ENCODE measurements at regions not wholly inside any gene's neighbourhood (a gene's known extent, or its start where the extent isn't known, plus 50 kb on each side); places are given as distances from the start of the nearest gene placed in this dataset.

DNA sequence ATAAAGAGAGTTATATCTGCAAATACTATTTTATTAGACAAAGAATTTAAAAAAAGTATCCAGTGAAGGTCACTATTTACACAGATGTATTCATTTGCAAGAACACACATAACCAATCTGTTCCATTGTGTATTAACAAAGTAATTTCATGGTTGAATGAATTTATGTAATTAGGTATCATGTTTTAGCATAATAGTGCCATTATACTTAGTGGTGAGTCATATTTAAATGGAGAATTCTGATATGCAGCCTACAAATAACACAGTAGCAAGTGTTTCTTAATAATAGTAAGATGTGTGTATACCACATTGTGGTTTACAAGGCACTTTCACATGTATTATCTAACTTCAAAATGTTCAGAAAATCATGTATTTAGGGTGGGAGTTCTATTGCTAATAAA lies 1028.5 kb upstream of the ACO1 start:
- DNase-seq (no peak), ATAC-seq (no peak)
- CTCF ChIA-PET: no interaction called here
- Mint-ChIP-seq H3K27ac (no peak overlapping the region), H3K36me3 (peaks cover 0 to 3% (median 0%) of the 10 kb centered on the region in 5 donors), H3K9me3 (peaks cover 0 to 27% (median 0%) of the 10 kb centered on the region in 11 donors), H3K4me3 (no peak overlapping the region), H3K4me1 (peaks cover 0 to 9% (median 2%) of the 10 kb centered on the region in 7 donors), H3K27me3 (peaks cover 0 to 8% (median 0%) of the 10 kb centered on the region in 5 donors)
- Histone ChIP-seq H3K27ac (ENCODE audit: low read depth, low read length) (no peak overlapping the region), H3K27me3 (ENCODE audit: control insufficient read depth in 2 of 2, insufficient read depth in 2 of 2, low read length in 2 of 2) (no peaks in the 10 kb centered on the region), H3K4me1 (ENCODE audit: control insufficient read depth in 2 of 2, insufficient read depth in 2 of 2, low read length in 2 of 2) (no peaks in the 10 kb centered on the region), H3K9me3 (ENCODE audit: control insufficient read depth in 2 of 3, low read length in 3 of 3) (no peaks in the 10 kb centered on the region), H3K36me3 (ENCODE audit: control insufficient read depth in 2 of 3, insufficient read depth in 3 of 3, low read length in 3 of 3) (no peaks in the 10 kb centered on the region), H3K4me3 (ENCODE audit: low read length) (no peak overlapping the region)
- POLR2A ChIA-PET: no interaction called here
- intact Hi-C loops (cut with micrococcal nuclease): loop anchor here in 1 of 2 donors (1.0 kb wide), 1 partner anchor 9 kb away; no protein-coding TSS in a partner anchor

DNA sequence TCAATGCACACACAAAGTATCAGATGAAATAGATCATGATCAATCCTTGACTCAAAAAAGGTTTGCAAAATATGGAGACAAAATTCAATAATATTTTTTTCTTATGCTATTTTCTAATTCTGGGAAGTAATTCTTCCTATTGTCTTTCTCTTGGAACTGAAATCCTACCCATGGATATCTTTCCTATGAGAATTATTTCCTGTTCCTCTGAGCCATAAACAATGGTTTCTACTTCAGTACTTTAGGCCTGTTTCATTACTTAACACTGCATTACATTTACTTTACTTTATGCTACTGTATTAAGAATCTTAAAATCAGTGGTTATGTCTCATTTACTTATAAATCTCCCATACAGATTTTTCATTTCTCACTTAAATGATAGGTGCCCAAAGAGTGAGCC lies 1025.4 kb upstream of the ACO1 start:
- Histone ChIP-seq H3K27me3 (ENCODE audit: control insufficient read depth in 2 of 2, insufficient read depth in 2 of 2, low read length in 2 of 2) (no peaks in the 10 kb centered on the region), H3K27ac (ENCODE audit: low read depth, low read length) (no peak overlapping the region), H3K4me1 (ENCODE audit: control insufficient read depth in 2 of 2, insufficient read depth in 2 of 2, low read length in 2 of 2) (no peaks in the 10 kb centered on the region), H3K9me3 (ENCODE audit: control insufficient read depth in 2 of 3, low read length in 3 of 3) (no peaks in the 10 kb centered on the region), H3K4me3 (ENCODE audit: low read length) (no peak overlapping the region), H3K36me3 (ENCODE audit: control insufficient read depth in 2 of 3, insufficient read depth in 3 of 3, low read length in 3 of 3) (no peaks in the 10 kb centered on the region)
- ATAC-seq (no peak), DNase-seq (no peak)
- POLR2A ChIA-PET: interaction anchor here (0.7 kb wide), 1 partner anchor 255 kb away, joined by 3 read pairs; no protein-coding TSS in a partner anchor
- peaks cover 0 to 8% (median 0%) of the 10 kb centered on the region in 5 donors for H3K27me3 Mint-ChIP-seq
- H3K36me3 Mint-ChIP-seq: peaks cover 0 to 3% (median 0%) of the 10 kb centered on the region in 5 donors
- H3K4me1 Mint-ChIP-seq: no peaks in the 10 kb centered on the region
- no peak overlapping the region for H3K4me3 Mint-ChIP-seq
- intact Hi-C loops (cut with micrococcal nuclease): no loop called here
- H3K9me3 Mint-ChIP-seq: peaks cover 0 to 27% (median 0%) of the 10 kb centered on the region in 11 donors
- CTCF ChIA-PET: no interaction called here
- peak overlapping the region in 2 of 9 donors; percentile 52 to 69 for H3K27ac Mint-ChIP-seq

DNA sequence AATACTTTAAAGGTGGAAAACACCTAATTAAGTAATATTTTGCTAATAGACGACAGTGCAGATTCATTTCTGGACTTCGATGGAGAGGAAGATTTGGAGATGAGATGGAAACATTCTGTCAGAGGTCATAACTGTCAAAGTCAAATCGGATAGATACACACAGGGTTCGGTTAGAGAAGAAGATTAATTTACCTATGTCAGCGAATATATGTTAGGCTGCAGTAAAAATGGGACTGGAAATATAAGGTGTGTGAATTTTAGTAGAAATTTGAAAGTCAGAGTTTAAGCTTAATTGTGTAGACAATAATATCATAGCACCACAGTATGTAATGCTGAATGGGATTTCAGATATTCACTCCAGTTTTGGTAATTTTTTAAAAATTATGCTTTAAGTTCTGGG lies 1020.3 kb upstream of the ACO1 start:
- intact Hi-C loops (cut with micrococcal nuclease): no loop called here
- H3K9me3 ChIP-seq (ENCODE audit: control insufficient read depth in 2 of 3, low read length in 3 of 3): no peaks in the 10 kb centered on the region
- no peak for ATAC-seq

DNA sequence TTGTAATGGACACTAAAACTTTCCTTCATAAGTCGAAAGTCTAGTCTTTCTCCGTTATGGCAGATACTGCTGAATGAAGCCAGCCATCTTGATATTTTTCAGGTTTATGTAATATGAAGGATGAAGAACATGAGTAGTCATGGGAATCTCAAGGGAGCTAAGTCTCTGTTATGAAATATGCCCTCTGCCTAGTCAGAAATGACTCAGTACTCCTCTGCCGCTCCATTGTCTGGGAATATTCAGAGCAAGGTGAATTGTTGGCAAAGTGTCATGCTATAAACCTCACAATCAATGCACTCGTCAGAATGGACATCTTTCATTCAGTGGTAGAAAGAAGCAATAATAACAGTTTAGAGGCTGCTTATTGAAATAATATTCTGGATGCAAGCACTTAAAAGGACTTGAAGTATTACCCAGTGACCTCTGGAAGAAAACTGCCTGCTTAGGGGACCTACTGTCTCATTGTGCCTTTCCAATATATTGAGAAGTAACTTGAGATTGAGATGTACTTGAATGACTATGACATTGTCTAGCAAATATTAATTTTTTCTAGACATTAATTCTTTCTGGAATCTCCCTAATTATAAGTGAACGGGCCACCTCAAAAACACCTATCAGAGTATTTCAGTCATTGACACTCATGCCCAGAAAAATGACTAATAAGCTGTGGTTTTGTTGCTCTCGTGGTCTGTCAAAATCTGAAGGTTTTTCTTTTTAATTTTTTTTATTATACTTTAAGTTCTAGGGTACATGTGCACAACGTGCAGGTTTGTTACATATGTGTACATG lies 1011.5 kb upstream of the ACO1 start:
- CTCF ChIA-PET: no interaction called here
- POLR2A ChIA-PET: interaction anchor here (0.6 kb wide), 1 partner anchor 39 kb away, joined by 3 read pairs; no protein-coding TSS in a partner anchor
- H3K27me3 ChIP-seq (ENCODE audit: control insufficient read depth in 2 of 2, insufficient read depth in 2 of 2, low read length in 2 of 2): no peaks in the 10 kb centered on the region

More for the DNA sequence above, 1020.3 kb upstream of the ACO1 start:
- no peak for DNase-seq
- no peak overlapping the region for H3K27ac Mint-ChIP-seq
- peaks cover 0 to 12% (median 4%) of the 10 kb centered on the region in 7 donors for H3K4me1 Mint-ChIP-seq
- Histone ChIP-seq H3K4me3 (ENCODE audit: low read length) (no peak overlapping the region), H3K27ac (ENCODE audit: low read depth, low read length) (no peak overlapping the region), H3K4me1 (ENCODE audit: control insufficient read depth in 2 of 2, insufficient read depth in 2 of 2, low read length in 2 of 2) (no peaks in the 10 kb centered on the region), H3K27me3 (ENCODE audit: control insufficient read depth in 2 of 2, insufficient read depth in 2 of 2, low read length in 2 of 2) (no peaks in the 10 kb centered on the region), H3K36me3 (ENCODE audit: control insufficient read depth in 2 of 3, insufficient read depth in 3 of 3, low read length in 3 of 3) (no peaks in the 10 kb centered on the region)
- H3K4me3 Mint-ChIP-seq: no peak overlapping the region
- ChIA-PET CTCF (no interaction called here), POLR2A (interaction anchor here (1.4 kb wide), 1 partner anchor 15 kb away, joined by 3 read pairs; no protein-coding TSS in a partner anchor)
- peaks cover 0 to 12% (median 0%) of the 10 kb centered on the region in 11 donors for H3K9me3 Mint-ChIP-seq
- H3K36me3 Mint-ChIP-seq: no peaks in the 10 kb centered on the region
- peaks cover 0 to 6% (median 0%) of the 10 kb centered on the region in 5 donors for H3K27me3 Mint-ChIP-seq

DNA sequence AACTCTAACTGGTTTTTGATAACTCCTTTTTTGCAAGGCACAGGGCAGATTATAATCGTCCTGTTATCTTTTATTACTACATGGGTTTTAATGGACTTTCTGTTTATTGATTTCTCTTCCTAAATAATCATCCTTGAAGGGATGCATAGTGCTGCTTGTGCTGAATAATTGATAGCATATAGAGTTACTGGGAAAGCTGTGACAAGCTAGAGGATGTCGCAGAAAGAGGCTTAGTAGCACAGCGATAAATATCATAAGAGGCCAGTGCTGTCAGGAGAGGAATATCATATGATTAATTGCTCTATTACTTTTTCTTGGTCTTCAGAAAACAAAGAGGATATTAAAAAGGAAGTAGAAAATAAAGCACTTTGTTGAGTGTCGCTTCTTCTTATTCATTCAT lies 1007.1 kb upstream of the ACO1 start:
- DNase-seq: no peak
- Histone ChIP-seq H3K4me3 (ENCODE audit: low read length) (no peak overlapping the region), H3K36me3 (ENCODE audit: control insufficient read depth in 2 of 3, insufficient read depth in 3 of 3, low read length in 3 of 3) (no peaks in the 10 kb centered on the region), H3K4me1 (ENCODE audit: control insufficient read depth in 2 of 2, insufficient read depth in 2 of 2, low read length in 2 of 2) (no peaks in the 10 kb centered on the region), H3K27ac (ENCODE audit: low read depth, low read length) (no peak overlapping the region), H3K27me3 (ENCODE audit: control insufficient read depth in 2 of 2, insufficient read depth in 2 of 2, low read length in 2 of 2) (no peaks in the 10 kb centered on the region), H3K9me3 (ENCODE audit: control insufficient read depth in 2 of 3, low read length in 3 of 3) (no peaks in the 10 kb centered on the region)
- intact Hi-C loops (cut with micrococcal nuclease): no loop called here
- no peaks in the 10 kb centered on the region for H3K27me3 Mint-ChIP-seq
- no peak for ATAC-seq
- H3K9me3 Mint-ChIP-seq: peaks cover 0 to 4% (median 0%) of the 10 kb centered on the region in 11 donors
- no peak overlapping the region for H3K4me3 Mint-ChIP-seq
- H3K27ac Mint-ChIP-seq: no peak overlapping the region
- CTCF ChIA-PET: interaction anchor here (0.6 kb wide), 1 partner anchor 60 kb away, joined by 3 read pairs; no protein-coding TSS in a partner anchor
- POLR2A ChIA-PET: interaction anchor here (0.7 kb wide), 1 partner anchor 33 kb away, joined by 3 read pairs; no protein-coding TSS in a partner anchor
- H3K4me1 Mint-ChIP-seq: no peaks in the 10 kb centered on the region
- H3K36me3 Mint-ChIP-seq: peaks cover 0 to 5% (median 0%) of the 10 kb centered on the region in 5 donors

More for the DNA sequence above, 1011.5 kb upstream of the ACO1 start:
- no peak for DNase-seq
- no peaks in the 10 kb centered on the region for H3K4me1 ChIP-seq (ENCODE audit: control insufficient read depth in 2 of 2, insufficient read depth in 2 of 2, low read length in 2 of 2)
- no peaks in the 10 kb centered on the region for H3K27me3 Mint-ChIP-seq
- no peak overlapping the region for H3K4me3 ChIP-seq (ENCODE audit: low read length)
- no peaks in the 10 kb centered on the region for H3K36me3 ChIP-seq (ENCODE audit: control insufficient read depth in 2 of 3, insufficient read depth in 3 of 3, low read length in 3 of 3)
- peaks cover 0 to 13% (median 7%) of the 10 kb centered on the region in 7 donors for H3K4me1 Mint-ChIP-seq
- no peak overlapping the region for H3K27ac Mint-ChIP-seq
- no peak overlapping the region for H3K27ac ChIP-seq (ENCODE audit: low read depth, low read length)
- no peak overlapping the region for H3K4me3 Mint-ChIP-seq
- intact Hi-C loops (cut with micrococcal nuclease): no loop called here
- H3K9me3 Mint-ChIP-seq: peaks cover 0 to 12% (median 1%) of the 10 kb centered on the region in 11 donors
- H3K36me3 Mint-ChIP-seq: peaks cover 0 to 5% (median 0%) of the 10 kb centered on the region in 5 donors
- no peak for ATAC-seq
- H3K9me3 ChIP-seq (ENCODE audit: control insufficient read depth in 2 of 3, low read length in 3 of 3): no peaks in the 10 kb centered on the region

DNA sequence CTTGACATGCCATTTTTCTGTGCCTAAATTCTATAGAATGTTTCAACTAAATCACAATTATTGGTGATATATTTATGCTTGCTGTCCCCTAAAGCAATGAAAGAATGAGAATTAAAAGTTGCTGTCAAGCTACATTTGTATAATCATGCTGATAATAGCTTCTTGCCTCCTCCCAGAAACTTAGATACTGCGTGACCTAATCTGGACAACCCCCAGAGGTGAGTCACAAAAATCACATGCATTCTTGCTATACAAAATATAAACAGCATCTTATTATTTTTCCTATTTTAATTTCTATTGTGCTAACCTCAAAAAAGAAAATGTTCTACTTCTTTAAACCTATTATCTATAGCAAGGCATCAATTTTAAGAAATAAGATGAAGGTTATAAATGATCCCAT lies 995.8 kb upstream of the ACO1 start:
- Histone ChIP-seq H3K4me3 (ENCODE audit: low read length) (no peak overlapping the region), H3K9me3 (ENCODE audit: control insufficient read depth in 2 of 3, low read length in 3 of 3) (no peaks in the 10 kb centered on the region), H3K27me3 (ENCODE audit: control insufficient read depth in 2 of 2, insufficient read depth in 2 of 2, low read length in 2 of 2) (no peaks in the 10 kb centered on the region), H3K27ac (ENCODE audit: low read depth, low read length) (no peak overlapping the region), H3K4me1 (ENCODE audit: control insufficient read depth in 2 of 2, insufficient read depth in 2 of 2, low read length in 2 of 2) (peaks cover 0 to 7% of the 10 kb centered on the region in 2 donors), H3K36me3 (ENCODE audit: control insufficient read depth in 2 of 3, insufficient read depth in 3 of 3, low read length in 3 of 3) (no peaks in the 10 kb centered on the region)
- Mint-ChIP-seq H3K27me3 (no peaks in the 10 kb centered on the region), H3K4me3 (no peak overlapping the region), H3K36me3 (peaks cover 0 to 8% (median 0%) of the 10 kb centered on the region in 5 donors), H3K27ac (no peak overlapping the region), H3K4me1 (peaks cover 4 to 29% (median 22%) of the 10 kb centered on the region in 7 donors), H3K9me3 (peaks cover 0 to 4% (median 0%) of the 10 kb centered on the region in 11 donors)
- CTCF ChIA-PET: no interaction called here
- intact Hi-C loops (cut with micrococcal nuclease): no loop called here
- ATAC-seq (no peak), DNase-seq (no peak)
- POLR2A ChIA-PET: no interaction called here
